ENCODE measurements at regions not wholly inside any gene's neighbourhood (a gene's known extent, or its start where the extent isn't known, plus 50 kb on each side); places are given as distances from the start of the nearest gene placed in this dataset.
"Not testable (repeated sequence)": the region's sequence is repeated elsewhere in the genome, so short reads cannot be mapped to it uniquely, and the experiment has no call there.

DNA sequence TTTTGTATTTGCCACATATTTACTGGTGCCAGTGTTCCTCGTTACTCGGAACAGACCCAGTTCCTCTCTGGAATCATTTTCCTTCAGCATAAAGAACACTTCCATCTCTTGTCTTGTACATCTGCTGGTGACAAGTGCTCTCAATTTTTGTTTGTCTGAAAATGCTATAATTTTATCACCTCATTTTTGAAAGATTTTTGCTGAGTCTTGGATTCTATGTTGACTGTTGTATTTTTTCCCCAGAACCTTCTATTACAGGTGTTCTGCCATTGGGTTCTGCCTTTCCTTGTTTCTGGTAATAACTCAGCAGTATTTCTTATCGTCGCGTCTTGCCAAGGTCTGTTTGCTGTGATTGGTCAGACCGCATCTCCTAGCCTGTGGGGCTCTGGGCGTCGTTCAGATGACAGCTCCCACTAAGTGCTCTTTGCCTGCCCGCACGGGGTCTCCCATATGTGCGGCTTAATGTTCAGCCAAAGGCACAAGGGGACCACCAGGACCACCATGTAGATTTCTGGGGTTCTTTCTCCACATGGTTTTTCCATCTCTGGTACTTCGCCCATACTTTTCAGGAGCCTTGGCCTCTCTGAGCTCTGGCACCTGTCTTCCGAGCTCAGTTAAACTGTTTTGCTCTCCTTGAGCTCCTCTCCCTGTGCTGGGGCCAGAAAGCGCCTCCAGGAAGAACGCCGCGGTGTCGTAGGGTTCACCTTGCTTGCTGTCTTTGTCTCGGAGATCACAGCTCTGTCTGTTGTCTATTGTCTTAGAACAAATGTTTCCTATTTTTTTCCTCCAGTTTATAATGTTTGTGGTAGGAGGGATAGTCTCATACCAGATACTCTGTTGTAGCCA is 80.0 kb downstream of the METRNL start:
- no peak for DNase-seq (ENCODE audit: low spot score)

DNA sequence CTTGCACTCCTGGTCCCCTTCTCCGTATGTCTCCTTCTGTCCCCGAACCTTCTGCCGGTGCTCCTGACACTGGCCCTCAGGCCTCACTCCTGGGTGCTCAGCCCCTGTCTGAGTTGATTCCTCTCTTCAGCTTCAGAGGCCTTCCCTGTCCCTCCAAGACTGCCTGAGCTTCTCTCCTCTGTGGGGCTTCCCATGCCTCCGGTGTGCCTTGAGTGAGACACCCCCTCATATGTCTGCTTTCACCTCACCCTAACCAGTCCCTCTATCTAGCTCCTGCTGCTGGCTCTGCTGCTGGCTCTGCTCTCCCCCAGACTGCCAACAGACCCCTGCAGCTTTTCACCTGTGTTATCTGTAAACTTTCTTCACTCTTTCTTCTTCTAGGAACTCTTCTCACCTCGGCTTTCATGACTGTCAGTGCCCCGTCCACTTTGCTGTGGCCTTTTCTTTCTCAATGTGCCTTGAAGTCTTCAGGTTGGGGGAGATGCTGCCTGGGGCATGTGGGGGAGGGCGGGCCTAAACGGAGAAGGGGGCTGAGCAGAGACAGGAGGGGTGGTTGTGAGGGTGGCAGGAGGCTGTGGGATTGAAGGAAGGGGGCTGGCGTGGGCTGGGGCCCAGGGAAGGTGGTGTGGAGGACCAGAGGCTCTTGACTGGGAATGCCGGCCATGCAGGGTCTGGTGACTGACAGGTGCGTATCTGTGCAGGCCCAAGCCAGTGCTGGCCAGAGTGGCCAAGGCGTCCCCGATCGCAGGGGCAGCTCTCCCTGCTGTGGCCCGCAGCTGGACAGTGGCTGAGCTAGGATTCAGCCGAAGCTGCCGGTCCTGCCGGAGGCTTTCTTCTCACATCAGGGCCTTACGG is 81.3 kb downstream of the METRNL start:
- DNase-seq (ENCODE audit: low spot score) = no peak

DNA sequence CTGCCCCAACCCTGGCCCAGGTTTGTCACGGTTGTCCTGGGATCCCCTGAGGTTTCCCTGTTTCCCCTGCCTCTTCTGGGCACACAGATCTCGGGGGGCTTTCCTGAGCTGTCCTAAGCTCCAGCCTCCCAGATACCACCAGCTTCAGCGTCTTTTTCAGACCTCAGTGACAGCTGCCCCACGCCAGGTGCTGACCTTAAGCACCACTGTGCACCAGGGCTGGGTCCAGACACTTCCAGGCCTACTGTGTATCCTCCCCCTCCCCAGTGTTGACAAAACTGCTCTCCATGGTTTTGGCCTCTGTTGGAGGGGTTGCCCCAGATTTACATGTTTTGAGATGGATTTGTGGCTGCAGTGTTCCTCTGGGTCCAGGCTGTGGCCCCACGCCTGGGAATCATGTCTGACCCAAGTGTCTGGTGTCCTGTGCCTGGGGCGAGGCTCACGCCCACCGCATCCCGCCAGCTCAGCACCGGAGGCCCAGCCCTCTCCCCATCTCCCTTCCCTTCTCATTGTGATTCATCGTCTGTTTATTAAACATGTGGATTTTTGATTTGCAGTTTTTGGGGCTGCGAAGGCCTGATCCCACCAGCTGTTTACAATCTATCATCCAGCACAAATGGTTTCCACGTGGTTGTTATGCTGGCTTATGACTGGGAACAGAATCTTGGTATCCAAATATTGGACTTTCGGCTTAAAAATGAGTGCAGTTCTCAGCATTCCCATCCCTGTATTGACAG is 82.1 kb downstream of the METRNL start:
- peak; percentile 70 for DNase-seq (ENCODE audit: low spot score)

DNA sequence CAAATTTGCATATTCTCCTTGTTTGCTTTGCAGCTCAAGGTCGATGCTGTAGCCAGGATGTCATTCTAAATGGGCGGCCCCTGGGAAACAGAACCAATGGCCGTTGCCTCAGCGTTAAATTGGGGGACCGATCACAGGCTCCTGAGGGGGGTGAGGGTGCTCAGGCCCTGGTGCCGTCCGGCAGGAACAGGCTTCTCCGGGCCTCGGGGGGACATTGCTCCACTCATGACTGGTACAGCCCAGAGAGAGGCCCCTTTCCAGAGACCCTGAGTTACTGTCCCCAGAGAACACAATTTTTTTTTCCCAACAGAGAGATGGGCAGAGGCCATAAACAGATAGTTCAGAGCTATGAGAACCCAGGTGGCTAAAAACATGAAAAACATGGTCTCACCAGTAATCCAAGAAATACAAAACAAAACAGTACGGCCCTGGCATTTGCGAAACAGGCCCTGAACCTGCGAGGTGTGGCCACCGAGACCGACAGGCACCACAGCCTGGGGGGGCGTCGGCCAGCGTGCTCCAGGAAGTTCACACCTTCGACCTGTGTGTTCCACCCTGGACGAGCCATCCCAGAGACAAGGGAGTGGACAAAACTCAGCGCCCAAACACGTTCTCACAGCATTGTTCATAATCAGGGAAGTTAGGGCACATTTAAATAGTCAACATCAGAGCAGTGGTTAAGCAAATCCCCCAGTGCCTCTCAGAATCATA is 82.8 kb downstream of the METRNL start:
- no peak for DNase-seq (ENCODE audit: low spot score)

DNA sequence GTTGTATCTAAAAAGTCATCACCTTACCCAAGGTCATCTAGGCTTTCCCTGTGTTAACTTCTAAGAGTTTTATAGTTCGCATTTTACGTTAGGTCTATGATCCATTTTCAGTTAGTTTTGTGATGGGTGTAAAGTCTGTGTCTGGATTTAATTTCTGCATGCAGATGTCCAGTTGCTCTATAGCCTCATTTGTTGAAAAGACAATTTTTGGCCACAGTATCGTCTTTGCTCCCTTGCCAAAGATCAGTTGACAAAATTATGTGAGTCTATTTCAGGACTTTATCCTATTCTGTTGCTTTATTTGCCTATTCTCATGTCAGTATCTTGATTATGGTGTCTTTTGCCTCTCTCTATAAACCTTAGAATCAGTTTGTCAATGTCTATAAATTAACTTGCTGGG is 85.1 kb downstream of the METRNL start:
- no peak for DNase-seq (ENCODE audit: low spot score)

DNA sequence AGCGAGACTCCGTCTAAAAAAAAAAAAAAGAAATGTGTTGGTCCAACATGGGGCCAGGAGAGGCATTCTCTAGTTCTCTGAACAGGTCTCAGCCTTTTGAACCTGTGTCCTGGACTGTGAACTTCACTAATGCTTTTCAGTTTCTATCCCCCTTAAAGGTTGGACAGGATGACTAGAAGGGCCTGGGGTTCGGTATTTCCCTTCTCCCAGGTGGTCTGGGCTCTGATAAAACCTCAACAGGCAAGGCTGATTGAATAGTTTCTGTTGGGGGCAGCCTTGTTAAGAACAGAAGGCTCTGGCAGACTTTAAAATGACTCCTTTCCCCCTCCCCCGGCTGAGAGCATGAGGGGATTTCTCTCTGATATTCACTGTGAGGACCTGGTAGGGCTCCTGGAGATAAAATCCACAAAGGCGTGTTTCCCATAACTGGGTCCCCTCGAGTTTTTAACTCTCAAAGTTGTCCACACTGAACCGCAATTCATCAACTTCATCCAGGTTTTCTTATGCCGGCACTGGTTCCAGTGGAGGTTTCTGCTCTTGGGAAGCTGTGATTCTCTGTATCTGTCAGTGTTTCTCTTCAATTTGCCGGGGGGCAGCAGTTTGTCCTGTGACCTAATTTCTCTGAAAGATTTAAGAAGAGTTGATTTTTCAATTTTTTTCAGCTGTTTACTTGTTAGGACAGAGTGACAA is 91.3 kb downstream of the METRNL start:
- DNase-seq (ENCODE audit: low spot score) = no peak

DNA sequence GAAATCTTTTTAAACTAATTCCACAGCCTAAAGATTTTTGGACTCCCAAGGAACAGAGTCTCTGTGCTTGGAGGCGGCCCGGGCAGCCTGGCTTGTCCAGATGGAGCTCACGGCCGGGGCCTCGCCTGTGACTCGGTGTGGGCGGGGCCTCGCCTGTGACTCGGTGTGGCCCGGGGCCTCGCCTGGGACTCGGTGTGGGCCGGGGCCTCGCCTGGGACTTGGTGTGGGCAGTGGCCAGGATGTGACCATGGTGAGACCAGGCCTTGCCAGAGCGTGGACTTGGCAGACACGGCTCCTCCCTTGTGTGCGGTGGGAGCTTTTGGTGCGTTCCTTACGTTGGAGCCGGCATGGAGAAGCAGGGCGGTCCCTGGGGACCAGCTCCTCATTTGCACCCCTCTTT is 92.3 kb downstream of the METRNL start:
- DNase-seq (ENCODE audit: low spot score) = peak; percentile 56

DNA sequence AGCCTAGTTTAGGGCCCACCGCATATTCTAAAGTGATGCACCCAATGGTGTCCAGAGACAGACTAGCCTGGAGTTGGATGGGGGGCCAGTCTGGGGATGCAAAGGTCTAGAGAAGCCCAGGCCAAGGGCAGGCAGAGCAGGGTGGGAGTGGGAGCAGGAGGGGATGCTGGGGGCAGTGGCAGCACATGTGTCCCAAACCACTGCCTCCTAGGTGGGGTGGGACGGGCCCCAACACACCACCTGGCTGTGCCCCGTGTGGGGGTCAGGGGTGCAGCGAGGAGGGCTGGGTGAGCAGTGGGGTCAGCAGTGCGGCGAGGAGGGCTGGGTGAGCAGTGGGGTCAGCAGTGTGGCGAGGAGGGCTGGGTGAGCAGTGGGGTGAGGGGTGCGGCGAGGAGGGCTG is 92.7 kb downstream of the METRNL start:
- DNase-seq (ENCODE audit: low spot score) = not testable (repeated sequence)

DNA sequence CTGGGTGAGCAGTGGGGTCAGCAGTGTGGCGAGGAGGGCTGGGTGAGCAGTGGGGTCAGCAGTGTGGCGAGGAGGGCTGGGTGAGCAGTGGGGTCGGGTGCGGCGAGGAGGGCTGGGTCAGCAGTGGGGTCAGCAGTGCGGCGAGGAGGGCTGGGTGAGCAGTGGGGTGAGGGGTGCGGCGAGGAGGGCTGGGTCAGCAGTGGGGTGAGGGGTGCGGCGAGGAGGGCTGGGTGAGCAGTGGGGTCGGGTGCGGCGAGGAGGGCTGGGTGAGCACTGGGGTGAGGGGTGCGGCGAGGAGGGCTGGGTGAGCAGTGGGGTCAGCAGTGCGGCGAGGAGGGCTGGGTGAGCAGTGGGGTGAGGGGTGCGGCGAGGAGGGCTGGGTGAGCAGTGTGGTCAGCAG is 93.2 kb downstream of the METRNL start:
- not testable (repeated sequence) for DNase-seq (ENCODE audit: low spot score)

DNA sequence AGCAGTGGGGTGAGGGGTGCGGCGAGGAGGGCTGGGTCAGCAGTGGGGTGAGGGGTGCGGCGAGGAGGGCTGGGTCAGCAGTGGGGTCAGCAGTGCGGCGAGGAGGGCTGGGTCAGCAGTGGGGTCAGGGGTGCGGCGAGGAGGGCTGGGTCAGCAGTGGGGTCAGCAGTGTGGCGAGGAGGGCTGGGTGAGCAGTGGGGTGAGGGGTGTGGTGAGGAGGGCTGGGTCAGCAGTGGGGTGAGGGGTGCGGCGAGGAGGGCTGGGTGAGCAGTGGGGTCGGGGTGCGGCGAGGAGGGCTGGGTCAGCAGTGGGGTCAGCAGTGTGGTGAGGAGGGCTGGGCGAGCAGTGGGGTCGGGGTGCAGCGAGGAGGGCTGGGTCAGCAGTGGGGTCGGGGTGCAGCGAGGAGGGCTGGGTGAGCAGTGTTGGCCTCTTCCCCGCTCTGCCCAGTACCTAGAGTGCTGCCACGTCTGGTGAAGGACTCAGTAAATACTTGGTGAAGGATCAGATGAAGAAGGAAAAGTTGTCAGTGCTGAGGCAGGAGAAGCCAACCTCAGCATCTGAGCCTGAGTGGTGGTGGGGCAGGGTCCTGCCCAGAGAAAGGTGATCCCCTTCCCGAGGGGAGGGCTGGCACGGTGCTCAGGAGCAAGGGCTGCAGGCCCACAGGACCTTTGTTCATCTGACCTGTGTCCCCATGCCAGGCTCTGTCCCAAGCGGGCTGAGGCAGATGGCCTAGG is 93.9 kb downstream of the METRNL start:
- not testable (repeated sequence) for DNase-seq (ENCODE audit: low spot score)

DNA sequence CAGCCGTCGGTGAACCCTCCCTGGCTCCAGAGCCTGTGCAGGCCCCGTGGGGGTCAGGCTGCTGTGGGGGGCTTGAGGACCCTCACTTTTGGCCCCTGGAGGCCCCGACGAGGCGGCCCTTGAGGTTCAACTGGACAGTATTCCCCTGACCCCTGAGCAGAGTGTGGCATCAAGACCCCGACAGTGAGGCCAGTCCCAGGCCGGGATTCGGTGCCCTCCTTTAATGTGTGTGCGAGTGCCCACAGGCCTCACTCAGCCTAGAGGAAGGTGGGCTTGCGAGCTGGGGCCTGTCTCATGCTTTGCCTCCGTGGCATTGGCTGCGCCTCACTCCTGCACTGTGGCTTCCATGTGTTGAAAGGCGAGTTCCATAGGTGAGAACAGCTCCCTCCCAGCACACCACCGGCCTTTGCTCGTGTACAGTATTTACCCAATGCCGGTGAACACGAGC is 94.5 kb downstream of the METRNL start:
- DNase-seq (ENCODE audit: low spot score) = no peak

DNA sequence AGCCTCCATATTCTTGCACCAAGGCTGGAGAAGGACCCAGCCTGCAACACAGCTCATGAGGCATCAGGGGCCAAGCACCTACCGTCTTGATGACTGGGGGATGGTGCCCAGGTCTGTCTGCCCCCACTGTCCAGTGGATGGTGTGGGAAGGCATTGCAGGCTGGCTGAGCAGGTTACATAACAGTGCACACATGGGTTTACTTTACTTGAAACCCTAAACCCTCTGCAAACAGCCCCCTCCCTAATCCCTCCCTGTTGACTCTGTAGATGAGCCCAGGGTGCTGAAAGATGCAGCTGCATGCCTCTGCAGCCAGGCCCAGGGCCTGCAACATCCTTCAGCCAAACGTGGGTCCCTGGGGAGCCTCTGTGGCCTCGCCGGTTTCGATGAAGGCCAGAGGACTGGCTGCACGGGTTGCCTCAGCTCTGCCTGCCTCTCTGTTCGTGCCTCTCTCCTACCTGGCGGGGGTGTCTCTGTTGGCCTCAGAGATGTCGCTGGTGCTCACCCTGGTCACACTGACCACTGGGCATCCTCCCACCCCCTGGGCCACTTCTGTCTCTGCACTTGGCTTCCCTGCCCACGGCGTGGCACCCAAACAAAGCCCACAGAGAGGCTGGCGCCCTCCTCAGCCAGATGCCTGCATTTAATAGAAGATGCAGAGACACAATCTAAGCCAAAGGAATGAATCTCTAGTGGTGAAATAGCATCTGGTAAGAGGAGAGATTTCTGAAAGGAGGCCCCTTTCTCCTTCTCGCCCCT is 95.1 kb downstream of the METRNL start:
- peak; percentile 62 for DNase-seq (ENCODE audit: low spot score)

DNA sequence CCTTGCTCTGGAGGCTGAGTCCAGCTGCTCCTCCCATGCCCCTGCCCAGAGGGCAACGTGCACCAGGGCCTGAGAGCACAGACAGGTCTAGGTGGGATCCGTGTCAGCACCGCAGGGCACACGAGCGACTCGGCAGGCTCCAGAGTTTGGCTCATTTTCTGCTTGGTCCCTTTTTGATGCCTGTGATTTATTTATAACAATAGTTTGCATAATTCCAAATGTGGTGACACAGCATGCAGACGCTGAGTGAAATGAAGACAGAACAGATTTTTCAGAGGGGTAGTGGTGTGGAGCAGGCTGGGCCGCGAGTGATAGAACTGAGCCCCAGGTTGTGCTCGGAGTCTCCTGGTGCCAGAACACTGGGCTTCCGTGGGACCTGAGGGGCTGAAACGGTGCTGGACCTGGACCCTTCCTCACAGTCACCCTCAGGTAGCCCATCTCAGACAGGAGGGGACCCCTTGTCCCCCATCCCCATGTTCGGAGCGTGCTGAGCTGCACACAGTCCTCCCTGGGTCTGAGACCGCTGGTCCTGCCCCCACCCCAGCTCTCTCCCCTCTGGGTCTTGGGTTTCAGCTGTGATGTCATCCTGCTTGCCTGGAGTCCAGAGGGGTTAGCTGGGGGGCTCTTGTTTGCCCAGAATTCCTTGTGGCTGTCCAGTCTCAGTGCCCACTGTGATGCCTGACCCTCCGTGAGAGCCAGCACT is 95.9 kb downstream of the METRNL start:
- no peak for DNase-seq (ENCODE audit: low spot score)

DNA sequence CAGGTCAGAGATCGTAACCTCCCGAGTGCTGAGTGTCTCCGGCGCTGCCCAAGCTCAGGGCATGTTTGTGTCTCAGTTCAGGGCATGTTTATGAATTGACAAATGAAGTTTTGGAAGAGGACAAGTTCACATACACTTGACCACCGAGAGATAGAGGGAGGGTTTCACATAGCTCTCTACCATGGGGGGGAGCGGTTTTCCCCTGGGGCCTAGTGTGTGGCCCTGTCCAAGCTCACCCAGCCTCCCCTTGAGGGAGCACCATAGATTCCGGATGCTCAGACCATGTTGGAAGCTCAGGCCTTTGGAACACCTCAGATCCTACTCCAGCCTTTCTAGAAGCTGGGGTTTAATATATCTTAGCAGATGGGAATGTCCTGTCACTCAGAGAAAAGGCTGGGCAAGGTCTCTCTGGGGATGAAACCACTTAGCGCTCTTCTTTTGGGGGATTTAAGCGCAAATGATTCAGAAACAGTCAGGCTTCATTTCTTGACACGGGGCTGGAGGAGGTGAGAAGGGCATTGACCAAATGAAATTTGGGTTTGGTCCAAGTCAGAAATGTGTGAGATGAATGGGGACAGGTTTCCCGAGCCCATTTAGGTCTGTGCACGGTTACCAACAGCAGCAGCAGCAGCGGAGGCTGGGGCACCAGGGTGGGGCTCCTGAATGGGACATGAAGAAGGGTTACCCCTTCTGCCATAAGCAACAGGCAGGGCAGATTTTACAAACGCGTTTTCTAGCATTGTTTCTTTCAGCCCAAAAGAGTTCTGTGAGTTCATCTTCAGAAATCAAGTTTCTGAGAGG is 96.6 kb downstream of the METRNL start:
- DNase-seq (ENCODE audit: low spot score) = no peak

DNA sequence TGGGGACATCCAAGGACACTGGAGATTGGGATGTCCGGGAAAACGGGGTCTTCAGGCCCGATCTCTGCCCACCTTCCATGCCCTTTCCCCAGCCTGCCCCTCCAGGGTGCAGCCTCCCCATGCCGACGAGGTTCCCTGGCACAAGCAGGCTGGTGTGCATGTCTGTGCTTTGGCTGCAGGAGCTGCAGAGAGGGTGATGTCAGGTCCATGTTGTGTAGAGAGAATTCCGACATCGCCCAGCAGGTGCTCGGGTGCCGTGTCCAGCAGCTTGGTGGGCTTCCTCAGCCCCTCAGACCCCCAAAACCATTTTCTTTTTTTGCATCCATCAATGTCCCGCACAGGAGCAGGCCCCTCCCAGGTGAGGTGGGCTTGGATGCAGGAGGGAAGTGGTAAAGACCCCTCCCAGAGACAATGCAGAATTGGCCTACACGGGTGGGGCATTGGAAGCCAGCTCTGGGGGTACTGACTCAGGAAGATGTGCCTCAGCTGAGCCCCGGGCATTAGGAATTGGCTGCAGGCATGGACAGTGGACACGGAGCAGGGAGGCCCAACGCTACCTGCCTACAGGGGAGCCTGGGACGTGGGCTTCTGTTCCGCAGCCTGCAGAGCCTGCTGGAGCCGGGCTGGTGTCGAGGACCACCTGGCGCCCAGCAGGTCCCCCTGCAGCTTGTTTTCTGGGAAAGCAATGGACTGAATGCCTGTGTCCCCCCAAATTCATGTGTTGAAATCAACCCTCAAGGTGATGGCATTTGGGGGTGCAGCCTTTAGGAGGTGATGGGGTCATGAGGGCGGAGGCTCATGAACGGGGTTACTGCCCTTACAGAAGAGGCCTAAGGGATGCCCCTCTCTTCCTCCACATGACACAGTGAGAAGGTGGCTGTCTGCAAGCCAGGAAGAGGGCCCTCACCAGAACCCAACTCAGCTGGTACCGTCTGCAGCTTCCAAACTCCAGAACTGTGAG is 97.5 kb downstream of the METRNL start:
- no peak for DNase-seq (ENCODE audit: low spot score)

DNA sequence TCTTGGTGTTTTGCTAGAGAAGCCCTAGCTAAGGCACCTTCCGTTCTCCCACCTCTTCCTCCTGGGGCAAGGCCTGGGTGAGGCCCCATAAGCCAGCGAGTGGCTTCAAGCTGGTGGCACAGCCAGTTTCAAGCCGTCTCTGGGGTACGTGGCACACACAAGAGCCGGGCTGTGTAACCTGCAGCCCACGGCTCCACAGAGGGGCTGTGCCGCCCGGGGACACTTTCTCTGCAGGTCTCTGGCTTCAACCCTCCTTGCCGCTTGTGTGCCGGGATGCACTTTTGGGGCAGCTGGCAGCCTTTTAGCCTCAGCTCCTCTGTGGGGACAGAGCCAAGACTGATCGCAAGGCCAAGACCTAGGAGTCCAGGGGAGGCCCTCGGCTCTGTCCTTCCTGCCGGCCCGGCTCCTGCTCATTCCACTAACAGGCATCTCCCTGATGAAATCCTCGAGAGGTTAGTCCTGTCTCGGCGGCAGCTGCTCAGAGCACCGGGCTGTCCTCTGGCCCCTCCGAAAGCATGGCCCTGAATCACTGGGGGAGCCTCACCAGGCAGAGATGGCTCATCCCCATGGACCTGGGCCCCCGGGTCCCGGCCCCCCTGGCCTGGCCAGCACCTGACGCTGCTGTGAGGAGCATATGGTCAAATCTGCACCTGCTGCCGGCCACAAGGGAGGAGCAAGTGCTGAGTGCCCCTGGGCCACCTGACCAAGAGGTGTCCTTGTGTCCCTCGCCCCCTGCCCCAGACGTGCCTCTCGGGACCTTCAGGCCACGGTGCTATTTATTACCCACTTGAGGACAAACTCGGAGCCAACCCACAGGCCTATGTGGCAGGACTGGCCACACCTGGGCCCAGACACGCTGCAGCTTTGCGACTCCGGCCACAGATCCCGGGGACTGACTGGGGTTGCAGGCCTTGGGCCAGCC is 98.5 kb downstream of the METRNL start:
- no peak for DNase-seq (ENCODE audit: low spot score)

Measured in AG08395 (cell line).